PC-9 (cell line): ENCODE measurements at regions not wholly inside any gene's neighbourhood (a gene's known extent, or its start where the extent isn't known, plus 50 kb on each side); places are given as distances from the start of the nearest gene placed in this dataset.

Source experiments
- CTCF ChIP-seq: fragments of 200-600 bp; sonication (generic); conservative IDR thresholded peaks from 2 replicates; pipeline ENCODE4 v1.6.1; 2017; ENCODE audit warnings: mixed run types, antibody characterized with exemption, mild to moderate bottlenecking, moderate library complexity
- EZH2 ChIP-seq: fragments of 200-600 bp; sonication (generic); IDR thresholded peaks from 2 replicates; pipeline ENCODE4 v1.8.0; 2017; ENCODE audit warnings: antibody characterized with exemption, low read depth

- TF ChIP-seq CTCF (no peak), EZH2 (no peak)
Observed at GRCh38 chr4:123609829-123610228, 213.2 kb downstream of the SPRY1 start.
